ENCODE measurements at regions not wholly inside any gene's neighbourhood (a gene's known extent, or its start where the extent isn't known, plus 50 kb on each side); places are given as distances from the start of the nearest gene placed in this dataset.

DNA sequence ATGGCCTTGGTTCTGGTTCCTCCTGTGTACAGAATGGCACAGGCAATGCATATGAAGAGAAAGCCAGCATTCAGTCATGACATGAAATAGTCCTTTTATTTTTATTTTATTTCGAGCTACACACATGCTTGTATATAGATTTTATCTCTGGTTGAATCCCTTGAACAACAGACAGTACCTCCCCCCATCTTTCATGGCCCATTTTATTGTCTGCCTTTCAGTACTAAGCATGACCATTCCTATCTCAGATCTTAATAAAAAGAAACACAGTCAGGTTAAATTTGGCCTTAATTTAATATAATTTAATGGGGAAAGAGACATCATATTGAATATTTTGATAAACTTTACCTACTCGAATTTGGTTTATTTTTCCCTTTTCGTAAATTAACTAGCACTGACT, 76.4 kb upstream of the VANGL1 start:
- Histone ChIP-seq H3K36me3 (ENCODE audit: low read depth, missing control alignments) (no peaks in the 10 kb centered on the region), H3K9me3 (no peaks in the 10 kb centered on the region), H3K4me3 (no peak overlapping the region), H3K27ac (no peak overlapping the region), H3K27me3 (no peaks in the 10 kb centered on the region), H3K4me1 (no peaks in the 10 kb centered on the region)
- no peak for DNase-seq
- TF ChIP-seq, protein P1, sequence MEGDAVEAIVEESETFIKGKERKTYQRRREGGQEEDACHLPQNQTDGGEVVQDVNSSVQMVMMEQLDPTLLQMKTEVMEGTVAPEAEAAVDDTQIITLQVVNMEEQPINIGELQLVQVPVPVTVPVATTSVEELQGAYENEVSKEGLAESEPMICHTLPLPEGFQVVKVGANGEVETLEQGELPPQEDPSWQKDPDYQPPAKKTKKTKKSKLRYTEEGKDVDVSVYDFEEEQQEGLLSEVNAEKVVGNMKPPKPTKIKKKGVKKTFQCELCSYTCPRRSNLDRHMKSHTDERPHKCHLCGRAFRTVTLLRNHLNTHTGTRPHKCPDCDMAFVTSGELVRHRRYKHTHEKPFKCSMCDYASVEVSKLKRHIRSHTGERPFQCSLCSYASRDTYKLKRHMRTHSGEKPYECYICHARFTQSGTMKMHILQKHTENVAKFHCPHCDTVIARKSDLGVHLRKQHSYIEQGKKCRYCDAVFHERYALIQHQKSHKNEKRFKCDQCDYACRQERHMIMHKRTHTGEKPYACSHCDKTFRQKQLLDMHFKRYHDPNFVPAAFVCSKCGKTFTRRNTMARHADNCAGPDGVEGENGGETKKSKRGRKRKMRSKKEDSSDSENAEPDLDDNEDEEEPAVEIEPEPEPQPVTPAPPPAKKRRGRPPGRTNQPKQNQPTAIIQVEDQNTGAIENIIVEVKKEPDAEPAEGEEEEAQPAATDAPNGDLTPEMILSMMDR (IDR thresholded peaks at IDR 0.05), result no peak
- TF ChIP-seq POLR2A (IDR thresholded peaks at IDR 0.05), result no peak
- WGBS, 2 donors, result 51 to 55% methylated on average over 3 of the region's 3 CpGs
- intact Hi-C loops (cut with DNase I; ENCODE audit: low total_unique reads), result no loop called here

DNA sequence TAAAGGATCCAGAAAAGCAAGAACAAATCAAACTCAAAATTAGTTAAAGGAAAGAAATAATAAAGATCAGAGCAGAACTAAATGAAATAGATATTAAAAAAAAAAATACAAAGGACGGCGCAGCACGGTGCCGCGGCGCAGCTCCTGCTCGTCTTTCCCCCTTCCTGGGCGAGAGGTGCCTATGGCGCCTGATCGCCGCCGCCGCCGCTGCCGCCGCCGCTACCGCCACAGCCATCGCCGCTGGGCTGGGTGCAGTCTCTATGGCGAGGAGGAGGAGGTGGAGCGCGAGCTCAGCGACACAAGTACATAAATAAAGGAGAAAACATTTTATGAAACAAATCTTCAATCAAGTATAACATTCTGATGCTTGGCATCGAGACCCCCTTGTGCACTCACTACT, 77.6 kb upstream of the VANGL1 start:
- 5 to 18% methylated on average over 9 to 25 of the region's 25 CpGs for WGBS, 2 donors
- Histone ChIP-seq H3K27ac (no peak overlapping the region), H3K4me3 (peak overlapping the region; percentile 6 to 30)

DNA sequence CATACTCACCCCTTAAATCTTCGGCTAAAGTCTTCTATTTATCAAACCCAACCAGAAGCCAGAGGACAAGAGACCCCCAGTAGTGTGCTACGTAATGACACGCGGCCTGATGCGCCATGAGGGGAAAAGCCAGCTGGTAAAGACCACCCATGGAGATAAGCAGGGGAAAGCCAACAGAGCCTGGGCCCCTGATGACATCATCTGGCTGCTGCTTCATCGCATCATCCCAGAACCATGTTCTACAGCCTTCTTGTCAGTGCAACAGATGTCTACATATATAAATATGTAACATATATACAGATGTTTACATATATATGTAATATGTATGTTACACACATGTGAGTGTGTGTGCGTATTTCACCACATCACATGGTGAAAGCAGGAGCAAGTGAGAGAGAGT, 81.7 kb upstream of the VANGL1 start:
- Histone ChIP-seq H3K4me1 (no peaks in the 10 kb centered on the region), H3K9me3 (no peaks in the 10 kb centered on the region), H3K4me3 (no peak overlapping the region), H3K27ac (no peak overlapping the region), H3K27me3 (no peaks in the 10 kb centered on the region), H3K36me3 (ENCODE audit: low read depth, missing control alignments) (no peaks in the 10 kb centered on the region)
- WGBS, 2 donors, result 58 to 59% methylated on average over 7 of the region's 7 CpGs
- DNase-seq, result no peak
- intact Hi-C loops (cut with DNase I; ENCODE audit: low total_unique reads), result no loop called here
- TF ChIP-seq, protein P1 (IDR thresholded peaks at IDR 0.05), result no peak
- no peak for TF ChIP-seq POLR2A (IDR thresholded peaks at IDR 0.05)

More for the DNA sequence above, 77.6 kb upstream of the VANGL1 start:
- Histone ChIP-seq H3K27me3 (no peaks in the 10 kb centered on the region), H3K9me3 (no peaks in the 10 kb centered on the region), H3K4me1 (no peaks in the 10 kb centered on the region), H3K36me3 (ENCODE audit: low read depth, missing control alignments) (no peaks in the 10 kb centered on the region)
- DNase-seq, result peak; percentile 14
- intact Hi-C loops (cut with DNase I; ENCODE audit: low total_unique reads), result no loop called here
- TF ChIP-seq, protein P1 (IDR thresholded peaks at IDR 0.05), result no peak
- no peak for TF ChIP-seq POLR2A (IDR thresholded peaks at IDR 0.05)

DNA sequence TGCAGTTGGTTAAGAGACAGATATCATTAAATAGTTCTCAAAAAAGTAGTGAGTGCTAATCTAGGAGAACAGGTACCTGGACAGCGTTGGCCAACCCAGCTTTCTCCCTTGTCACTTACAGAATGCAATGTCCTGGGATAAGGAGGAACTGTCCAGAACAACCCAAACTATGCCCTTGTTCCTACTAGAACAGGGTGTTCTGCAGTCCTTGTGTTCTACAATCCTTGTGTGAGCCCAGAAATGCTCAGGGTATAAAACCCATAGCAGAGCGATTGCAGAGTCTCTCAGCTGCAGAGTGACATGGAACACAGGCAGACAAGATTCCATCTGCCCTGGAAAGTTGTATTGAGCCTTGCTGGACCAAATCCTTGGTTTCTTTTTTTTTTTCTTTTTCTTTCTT, 83.5 kb upstream of the VANGL1 start:
- Histone ChIP-seq H3K9me3 (no peaks in the 10 kb centered on the region), H3K27me3 (no peaks in the 10 kb centered on the region), H3K4me1 (no peaks in the 10 kb centered on the region), H3K27ac (no peak overlapping the region), H3K4me3 (no peak overlapping the region), H3K36me3 (ENCODE audit: low read depth, missing control alignments) (no peaks in the 10 kb centered on the region)
- no peak for DNase-seq
- TF ChIP-seq, protein P1 (IDR thresholded peaks at IDR 0.05), result no peak
- 54 to 62% methylated on average over 2 of the region's 2 CpGs for WGBS, 2 donors
- intact Hi-C loops (cut with DNase I; ENCODE audit: low total_unique reads), result no loop called here

DNA sequence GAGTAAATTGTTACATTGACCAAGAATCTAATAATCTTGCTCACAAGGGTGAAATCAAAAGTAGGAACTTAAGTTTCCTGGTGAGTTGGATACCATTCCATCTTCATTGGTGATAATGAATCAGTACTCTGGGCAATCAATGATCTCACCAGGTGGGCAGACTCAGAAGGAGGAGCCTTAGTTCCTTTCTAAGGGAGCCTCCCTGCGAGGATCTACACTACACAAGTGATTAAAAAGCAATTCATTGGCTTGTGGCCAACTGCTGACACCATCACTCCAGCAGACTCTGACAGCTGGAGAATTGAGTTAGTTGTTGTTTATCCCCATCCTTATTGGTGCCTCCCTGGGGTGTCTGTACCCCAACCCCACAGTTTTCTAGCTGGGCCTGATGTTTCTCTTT, 84.1 kb upstream of the VANGL1 start:
- Histone ChIP-seq H3K9me3 (no peaks in the 10 kb centered on the region), H3K27ac (no peak overlapping the region), H3K4me3 (no peak overlapping the region), H3K4me1 (no peaks in the 10 kb centered on the region), H3K36me3 (ENCODE audit: low read depth, missing control alignments) (no peaks in the 10 kb centered on the region), H3K27me3 (no peaks in the 10 kb centered on the region)
- WGBS, 2 donors, result 47 to 84% methylated on average over 1 of the region's 1 CpG
- intact Hi-C loops (cut with DNase I; ENCODE audit: low total_unique reads), result no loop called here
- no peak for TF ChIP-seq POLR2A (IDR thresholded peaks at IDR 0.05)
- TF ChIP-seq, protein P1 (IDR thresholded peaks at IDR 0.05), result no peak
- DNase-seq, result no peak
